Kidney epithelial cell (primary cell): ENCODE measurements at regions not wholly inside any gene's neighbourhood (a gene's known extent, or its start where the extent isn't known, plus 50 kb on each side); places are given as distances from the start of the nearest gene placed in this dataset.

Experiments
- DNase-seq: peaks from one replicate; pipeline ENCODE4 v3.0.0-alpha.2; 2010; ENCODE audit warnings: low read depth
- H3K27me3 ChIP-seq: 2 replicates; pipeline ENCODE4 v1.6.0; 2011; ENCODE audit warnings: low read length; ENCODE audit not compliant: control insufficient read depth, insufficient read depth
- H3K36me3 ChIP-seq: 2 replicates; pipeline ENCODE4 v1.5.1; 2011; ENCODE audit warnings: low read length; ENCODE audit not compliant: control insufficient read depth, insufficient read depth
- H3K4me3 ChIP-seq: 2 replicates; pipeline ENCODE4 v1.5.1; 2011; ENCODE audit warnings: low read depth, mild to moderate bottlenecking, control low read depth, low read length
- TF ChIP-seq, protein P1 (sequence below): IDR thresholded peaks from 2 replicates; pipeline ENCODE4 v1.5.1; 2011; ENCODE audit warnings: mild to moderate bottlenecking, moderate library complexity, low read length, control low read depth, inconsistent platforms; ENCODE audit not compliant: insufficient read depth, poor library complexity, severe bottlenecking

DNA sequence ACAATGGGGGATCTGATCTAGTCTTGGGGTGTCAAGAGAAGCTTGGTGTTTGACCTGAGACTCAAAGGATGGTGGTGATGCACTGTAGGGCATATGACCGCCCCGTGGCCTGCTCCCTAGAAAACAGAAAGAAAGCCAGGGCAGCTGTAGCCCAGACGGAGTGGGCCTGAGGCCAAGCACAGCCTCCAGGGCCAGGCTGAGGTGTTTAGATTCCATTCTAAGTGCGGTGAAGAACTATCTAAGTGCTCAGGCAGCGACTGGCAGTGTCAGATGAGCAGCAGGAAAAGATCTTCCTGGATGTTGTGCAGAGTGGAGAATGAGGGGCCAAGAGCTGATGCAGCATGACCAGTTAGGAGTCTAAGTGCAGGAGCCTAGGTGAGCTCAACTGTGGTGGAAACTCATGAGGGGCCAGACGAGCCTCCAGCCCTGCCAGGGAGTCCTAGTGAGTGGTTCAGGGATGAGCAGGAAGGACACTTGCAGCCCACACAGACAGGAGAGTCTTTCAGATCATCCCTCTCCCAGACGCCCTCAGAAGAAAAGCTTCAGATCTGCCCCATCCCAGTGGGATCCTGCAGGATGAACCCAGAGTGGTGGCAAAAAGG lies 314.2 kb upstream of the CCL2 start:
- no peak for DNase-seq
- TF ChIP-seq, protein P1, sequence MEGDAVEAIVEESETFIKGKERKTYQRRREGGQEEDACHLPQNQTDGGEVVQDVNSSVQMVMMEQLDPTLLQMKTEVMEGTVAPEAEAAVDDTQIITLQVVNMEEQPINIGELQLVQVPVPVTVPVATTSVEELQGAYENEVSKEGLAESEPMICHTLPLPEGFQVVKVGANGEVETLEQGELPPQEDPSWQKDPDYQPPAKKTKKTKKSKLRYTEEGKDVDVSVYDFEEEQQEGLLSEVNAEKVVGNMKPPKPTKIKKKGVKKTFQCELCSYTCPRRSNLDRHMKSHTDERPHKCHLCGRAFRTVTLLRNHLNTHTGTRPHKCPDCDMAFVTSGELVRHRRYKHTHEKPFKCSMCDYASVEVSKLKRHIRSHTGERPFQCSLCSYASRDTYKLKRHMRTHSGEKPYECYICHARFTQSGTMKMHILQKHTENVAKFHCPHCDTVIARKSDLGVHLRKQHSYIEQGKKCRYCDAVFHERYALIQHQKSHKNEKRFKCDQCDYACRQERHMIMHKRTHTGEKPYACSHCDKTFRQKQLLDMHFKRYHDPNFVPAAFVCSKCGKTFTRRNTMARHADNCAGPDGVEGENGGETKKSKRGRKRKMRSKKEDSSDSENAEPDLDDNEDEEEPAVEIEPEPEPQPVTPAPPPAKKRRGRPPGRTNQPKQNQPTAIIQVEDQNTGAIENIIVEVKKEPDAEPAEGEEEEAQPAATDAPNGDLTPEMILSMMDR = no peak
- no peaks in the 10 kb centered on the region for H3K27me3 ChIP-seq
- H3K4me3 ChIP-seq = no peak overlapping the region
- H3K36me3 ChIP-seq = no peaks in the 10 kb centered on the region

DNA sequence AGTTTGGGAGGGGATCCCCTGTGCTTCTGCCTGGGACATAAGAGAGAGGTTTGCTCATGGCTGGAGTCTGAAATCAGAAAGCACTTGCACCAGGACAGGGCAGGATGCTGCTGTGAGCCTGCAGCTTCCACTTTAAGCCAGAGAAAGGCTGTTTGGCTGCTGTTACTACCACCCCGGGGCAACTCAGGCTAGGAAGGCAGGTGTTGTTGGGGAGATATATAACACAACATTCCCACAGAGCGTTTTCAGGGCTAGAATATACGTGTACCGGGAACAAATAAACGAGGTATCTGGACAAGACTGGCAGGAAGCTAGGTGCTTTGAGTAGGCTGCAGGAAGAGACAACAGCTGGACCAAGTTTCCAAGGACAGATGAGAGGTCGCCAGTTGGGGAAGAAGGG lies 313.3 kb upstream of the CCL2 start:
- Histone ChIP-seq H3K4me3 (no peak overlapping the region), H3K27me3 (no peaks in the 10 kb centered on the region), H3K36me3 (no peaks in the 10 kb centered on the region)
- no peak for DNase-seq
- TF ChIP-seq, protein P1 = no peak

DNA sequence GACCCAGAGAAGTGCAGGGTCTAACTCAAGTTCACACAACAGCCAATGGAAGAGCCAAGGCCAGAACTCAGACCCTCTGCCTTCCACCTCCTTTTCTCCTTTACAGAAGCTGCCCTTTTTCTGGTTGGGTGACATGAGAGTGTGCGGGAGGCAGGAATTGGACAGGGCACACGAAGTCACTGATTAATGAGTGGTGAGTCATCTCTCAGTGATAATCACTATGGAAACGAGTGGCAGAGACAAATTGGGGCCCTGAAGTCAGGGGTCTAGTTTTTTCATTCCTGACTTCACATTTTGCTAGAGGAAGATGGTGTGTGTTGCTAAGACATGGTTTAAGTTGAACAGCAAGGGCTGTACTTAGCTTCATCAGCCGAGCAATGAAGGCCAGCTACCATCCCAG lies 312.7 kb upstream of the CCL2 start:
- Histone ChIP-seq H3K36me3 (no peaks in the 10 kb centered on the region), H3K4me3 (no peak overlapping the region), H3K27me3 (no peaks in the 10 kb centered on the region)
- DNase-seq = no peak
- TF ChIP-seq, protein P1 = no peak

DNA sequence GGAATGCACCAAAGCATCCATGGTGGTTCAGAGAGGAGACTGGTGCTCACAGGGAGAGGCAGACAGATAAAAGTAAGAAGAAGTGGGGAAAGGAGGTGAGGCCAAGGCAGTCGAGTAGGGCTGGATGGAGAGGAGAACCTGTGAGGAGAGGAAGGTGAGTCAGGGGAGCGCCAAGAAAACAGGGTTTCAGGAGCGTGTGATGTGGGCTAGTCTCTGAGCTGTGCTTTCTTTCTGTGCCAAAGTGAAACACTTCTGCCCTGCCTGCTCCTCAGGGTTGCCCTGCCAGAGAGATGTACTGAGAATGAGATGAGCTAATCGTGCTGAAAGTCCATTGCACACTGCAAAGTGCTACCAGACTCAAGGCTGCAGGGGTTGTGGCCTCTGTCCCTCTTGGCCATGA lies 310.7 kb upstream of the CCL2 start:
- TF ChIP-seq, protein P1 = no peak
- H3K4me3 ChIP-seq = no peak overlapping the region
- DNase-seq = no peak
- no peaks in the 10 kb centered on the region for H3K36me3 ChIP-seq
- no peaks in the 10 kb centered on the region for H3K27me3 ChIP-seq

DNA sequence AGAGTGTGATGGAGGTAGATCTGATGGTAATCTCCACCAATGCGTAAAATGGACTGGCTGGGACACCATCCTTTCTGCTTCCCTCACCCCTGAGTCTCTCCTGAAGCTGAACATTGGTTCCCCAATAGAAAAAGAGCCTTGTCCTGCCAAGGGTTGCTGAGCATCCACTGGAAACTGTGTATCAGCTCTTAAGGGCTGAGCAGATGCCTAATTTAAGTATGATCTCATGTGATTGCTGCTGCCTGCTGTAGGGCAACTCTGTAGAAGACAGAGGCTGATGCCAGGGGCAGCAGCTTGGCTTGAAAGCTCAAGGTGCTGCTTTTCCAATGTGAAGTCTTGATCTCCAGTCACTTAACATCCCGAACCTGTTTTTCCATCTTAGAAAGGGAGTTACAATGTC lies 310.3 kb upstream of the CCL2 start:
- TF ChIP-seq, protein P1 = no peak

More for the DNA sequence above, 310.3 kb upstream of the CCL2 start:
- no peak overlapping the region for H3K4me3 ChIP-seq
- no peak for DNase-seq
- no peaks in the 10 kb centered on the region for H3K27me3 ChIP-seq
- no peaks in the 10 kb centered on the region for H3K36me3 ChIP-seq
